Stimulated activated CD8-positive, alpha-beta memory T cell treated with anti-CD3 and anti-CD28 coated beads, Interleukin-15, amount 100 ng/mL, for 4 hours (primary cell): ENCODE measurements at regions not wholly inside any gene's neighbourhood (a gene's known extent, or its start where the extent isn't known, plus 50 kb on each side); places are given as distances from the start of the nearest gene placed in this dataset.
"Not testable (repeated sequence)": the region's sequence is repeated elsewhere in the genome, so short reads cannot be mapped to it uniquely, and the experiment has no call there.

Source experiments
- DNase-seq, 2 donors: peaks; one replicate each; pipeline ENCODE4 v3.0.0-alpha.2; 2020; ENCODE audit warnings: low read depth in 2 of 2

DNA sequence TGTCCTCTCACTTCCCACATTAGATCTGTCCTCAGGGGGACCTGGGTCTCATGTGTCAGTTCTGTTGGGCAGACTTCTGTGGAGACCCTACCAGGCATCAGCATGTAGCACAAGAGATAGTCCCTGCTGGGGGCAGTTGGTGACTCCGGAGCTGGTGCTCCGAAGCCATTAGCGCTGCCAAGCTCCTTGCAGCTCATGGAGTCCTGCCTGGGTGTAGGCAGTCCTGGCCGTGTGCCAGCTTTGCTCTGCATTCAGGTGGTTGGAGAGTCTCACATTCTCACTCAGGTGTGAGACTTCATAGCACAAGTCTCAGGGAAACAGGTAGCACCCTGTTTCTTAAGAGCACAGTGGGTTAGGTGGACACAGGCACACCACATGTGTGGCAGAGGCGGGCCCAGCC is 202.3 kb downstream of the LIPI start:
- not testable (repeated sequence) for DNase-seq

DNA sequence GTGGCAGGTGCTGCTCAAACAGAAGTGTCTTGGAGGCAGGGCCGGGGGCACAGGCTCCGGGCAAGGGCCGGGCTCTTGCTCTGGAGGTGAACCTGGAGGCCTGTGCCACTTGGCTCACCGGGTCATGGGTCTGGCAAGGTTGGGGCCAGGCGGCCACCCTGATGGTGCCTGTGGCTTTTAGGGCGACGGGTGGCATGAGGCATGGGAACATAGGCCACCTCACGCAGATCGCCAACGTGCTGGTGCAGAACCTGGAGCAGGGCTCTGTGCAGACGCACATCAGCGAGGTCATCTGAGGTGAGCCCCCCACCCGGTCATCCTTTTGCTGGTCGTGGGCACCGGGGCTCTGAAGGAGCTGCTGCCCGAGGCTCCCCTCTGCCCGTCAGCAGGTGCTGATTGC is 202.7 kb downstream of the LIPI start:
- DNase-seq: not testable (repeated sequence)

DNA sequence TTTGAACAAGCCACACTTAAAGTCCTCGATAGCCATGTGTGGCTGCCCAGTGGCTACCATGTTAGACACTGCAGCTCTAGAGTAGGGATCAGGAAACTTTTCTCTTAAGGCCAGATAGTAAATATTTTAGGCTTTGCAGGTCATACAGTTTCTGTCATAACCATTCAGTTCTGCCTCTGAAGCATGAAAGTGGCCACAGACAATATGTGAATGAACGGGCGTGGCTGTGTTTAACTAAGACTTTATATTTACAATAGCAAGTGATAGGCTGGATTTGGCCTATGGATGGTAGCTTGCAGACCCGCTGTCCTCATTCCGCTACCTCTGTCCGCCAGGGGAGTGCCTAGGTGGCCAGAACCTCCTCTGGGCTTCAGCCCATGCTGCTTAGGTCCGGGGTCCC is 204.6 kb downstream of the LIPI start:
- DNase-seq: not testable (repeated sequence)

DNA sequence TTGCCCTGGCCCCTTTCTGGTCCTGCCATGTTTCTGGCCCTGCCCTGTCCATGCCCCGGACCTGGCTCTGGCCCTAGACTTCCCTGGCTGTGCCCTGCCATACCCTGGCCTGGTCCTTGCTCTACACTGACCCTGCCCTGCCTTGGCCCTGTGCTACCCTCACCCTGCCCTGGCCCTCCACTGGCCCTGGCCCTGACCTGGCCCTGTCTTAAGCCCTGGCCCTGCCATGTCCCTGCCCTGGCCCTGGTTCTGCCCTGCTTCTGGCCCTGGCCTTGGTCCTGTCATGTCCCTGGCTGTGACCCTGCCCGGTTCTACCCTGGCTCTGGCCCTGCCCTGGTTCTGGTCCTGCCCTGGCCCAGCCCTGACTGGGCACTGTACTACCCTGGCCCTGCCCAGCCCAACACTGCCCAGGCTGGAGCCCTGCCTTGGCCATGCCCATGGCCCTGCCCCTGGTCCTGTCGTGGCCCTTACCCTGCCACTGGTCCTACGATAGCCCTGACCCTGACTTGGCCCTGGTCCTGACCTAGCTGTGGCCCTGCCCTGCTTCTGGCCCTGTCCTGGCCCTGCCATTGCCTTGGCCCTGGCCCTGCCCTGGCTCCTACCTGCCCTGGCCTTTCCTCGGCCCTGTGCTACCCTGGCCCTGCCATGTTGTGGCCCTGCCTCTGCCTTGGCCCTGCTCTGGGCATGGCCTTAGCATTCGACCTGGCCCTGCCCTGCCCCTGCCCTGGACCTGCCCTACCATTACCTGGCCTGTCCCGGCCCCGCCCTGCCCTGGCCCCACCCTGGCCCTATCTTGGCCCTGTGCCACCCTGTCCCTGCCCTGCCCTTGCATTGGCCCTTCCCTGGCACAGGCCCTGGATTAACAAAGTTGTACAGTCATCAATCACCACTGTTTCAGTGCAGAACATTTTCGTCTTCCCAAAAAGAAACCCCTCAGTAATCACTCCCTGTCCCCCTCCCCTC is 223.5 kb downstream of the LIPI start:
- DNase-seq: not testable (repeated sequence)

DNA sequence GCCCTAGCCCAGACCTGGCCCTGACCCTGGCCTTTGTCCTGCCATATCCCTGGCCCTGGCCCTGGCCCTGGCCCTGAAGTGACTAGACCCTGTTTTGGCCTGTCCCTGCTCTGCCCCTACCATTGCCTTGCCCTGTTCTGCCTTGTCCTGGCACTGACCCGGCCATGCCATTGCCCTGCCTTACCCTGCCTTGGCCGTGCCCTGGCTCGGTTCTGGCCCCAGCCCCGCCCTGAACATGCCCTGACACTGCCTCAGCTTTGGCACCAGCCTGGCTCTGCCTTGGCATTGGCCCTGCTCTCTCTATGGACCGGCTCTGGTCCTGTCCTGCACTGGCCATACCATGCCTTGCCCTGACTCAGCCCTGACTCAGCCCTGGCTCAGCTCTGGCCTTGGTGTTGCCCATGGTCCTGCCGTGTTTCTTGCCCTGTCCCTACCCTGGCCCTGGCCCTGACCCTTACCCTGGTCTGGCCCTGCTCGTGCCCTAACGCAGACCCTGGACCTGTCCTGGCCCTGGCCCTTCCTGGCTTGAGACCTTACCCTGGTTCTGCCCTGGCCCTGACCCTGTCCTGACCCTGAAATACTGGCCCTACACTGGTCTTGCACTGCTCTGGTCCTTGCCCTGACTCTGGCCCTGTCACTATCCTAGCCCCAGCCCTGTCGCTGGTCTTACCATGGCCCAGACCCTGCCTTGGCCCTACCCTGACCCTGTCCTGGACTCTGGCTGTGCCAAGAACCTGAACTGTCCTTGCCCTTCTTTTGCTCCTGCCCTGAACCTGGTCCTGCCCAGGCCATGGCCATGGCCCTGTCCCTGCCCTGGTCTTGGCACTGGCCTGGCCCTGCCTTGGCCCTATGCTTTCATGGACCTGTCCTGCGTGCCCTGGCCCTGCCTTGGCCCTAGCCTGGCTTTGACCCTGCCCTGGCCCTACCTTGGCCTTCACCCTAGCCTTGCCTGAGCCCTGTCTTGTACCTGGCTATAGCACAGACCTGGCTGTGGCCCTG is 224.6 kb downstream of the LIPI start:
- not testable (repeated sequence) for DNase-seq

DNA sequence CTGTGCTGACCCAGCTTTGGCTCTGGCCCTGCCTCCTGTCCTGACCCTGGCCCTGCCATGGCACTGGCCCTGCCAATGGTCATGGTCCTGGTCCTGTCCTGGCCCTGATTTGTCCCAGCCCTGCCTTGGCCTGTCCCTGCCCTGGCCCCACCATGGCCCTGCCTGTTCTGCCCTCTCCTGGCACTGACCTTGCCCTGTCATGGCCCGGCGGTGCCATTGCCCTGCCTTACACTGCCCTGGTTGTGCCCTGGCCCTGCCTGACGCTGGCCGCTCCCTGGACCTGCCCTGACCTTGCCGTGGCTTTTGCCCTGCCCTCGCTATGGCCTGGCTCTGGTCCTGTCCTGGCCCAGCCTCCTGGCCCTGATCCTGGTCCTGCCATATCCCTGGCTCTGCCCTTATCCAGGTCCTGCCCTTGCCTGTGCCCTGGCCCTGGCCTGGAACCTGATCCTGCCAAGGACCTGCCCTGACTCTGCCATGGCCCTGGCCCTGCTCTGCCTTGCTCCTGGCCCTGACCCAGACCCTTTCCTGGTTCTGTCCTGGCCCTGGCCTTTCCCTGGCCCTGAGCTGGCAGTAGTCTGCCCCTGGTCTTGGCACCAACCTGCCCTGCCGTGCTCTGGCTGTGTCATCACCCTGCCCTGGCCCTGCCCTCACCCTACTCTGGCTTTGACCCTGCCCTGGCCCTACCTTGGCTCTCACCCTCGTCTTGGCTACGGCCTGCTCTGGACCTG is 225.5 kb downstream of the LIPI start:
- DNase-seq: not testable (repeated sequence)

DNA sequence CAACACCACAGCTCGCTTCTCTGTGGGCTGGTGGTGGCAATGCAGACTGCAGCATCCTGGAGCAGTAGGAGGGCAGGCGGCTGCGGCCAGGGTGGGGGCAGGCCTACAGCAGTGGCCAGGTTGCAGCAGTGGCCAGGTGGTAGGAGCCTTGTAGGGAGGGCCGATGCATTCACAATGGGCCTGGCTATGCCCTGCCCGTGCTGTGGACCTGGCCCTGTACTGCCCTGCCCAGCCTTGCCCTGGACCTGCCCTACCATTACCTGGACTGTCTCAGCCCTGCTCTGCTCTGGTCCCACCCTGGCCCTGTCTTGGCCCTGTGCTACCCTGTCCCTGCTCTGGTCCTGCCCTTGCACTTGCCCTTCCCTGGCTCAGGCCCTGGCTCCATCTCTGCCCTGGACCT is 226.0 kb downstream of the LIPI start:
- not testable (repeated sequence) for DNase-seq

DNA sequence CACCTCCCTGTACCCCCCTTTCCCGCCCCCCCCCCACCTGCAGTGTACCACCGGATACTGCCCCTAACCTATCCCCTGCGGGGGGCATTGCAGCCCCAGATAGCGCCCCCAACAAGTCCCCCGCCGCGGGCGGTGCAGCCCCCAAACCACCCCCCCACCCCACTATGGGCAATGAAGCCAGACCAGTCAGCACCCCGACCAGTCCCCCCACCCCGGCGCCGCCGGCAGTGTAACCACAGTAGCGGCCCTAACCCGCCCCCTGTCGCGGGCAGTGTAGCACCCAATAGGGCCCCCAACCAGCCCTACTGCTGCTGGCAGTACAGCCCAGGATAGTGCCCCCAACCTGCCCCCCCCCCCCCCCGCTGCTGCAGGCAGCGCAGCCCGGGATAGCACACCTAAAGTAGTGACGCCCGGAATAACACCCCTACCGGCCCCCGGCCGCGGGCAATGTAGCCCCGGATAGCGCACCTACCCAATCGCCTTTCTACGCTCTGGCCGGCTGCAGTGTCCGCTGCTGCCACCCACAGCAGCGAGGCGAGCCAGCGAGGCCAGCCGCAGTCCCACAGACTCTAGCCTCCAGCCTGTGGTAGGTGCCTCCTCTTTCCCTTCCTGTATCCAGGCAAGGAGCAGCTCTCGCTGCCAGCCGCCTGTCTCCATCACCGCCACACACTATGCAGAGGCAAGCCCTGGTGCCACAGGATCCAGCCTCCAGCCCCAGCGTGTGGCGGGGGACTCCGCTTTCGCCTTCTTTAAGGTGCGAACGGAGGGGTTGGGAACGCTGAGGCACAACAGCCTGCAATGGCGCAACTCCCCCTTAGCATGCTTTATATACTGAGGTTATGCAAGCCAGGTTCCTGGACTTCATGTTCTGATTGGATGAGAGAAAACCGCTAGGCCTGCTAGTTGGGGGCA is 229.3 kb downstream of the LIPI start:
- DNase-seq: not testable (repeated sequence)

DNA sequence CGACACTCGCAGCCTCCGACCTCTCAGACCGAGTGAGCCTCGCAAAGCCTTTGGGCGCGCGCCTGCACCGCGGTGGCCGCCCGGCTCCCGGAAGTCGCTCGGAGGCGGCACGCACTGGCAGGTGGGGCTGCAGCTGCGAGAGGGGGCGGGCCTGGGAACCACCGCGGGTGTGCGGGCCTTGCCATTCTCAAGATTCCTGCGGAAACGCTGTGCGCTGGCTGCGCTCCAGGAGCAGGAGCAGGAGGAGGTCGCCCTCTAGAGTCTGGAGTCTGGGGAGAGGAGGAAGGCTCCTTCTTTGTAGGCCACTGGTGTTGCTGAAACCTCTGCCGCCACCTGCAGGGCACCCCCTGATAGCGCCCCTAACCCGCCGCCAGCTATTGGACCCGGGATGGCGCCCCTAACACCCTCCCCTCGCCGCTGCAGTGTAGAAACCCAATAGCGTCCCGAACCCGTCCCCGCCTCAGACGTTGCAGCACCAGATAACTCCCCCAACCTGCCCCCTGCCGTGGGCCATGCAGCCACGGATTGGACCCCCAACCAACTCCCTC is 230.6 kb downstream of the LIPI start:
- peak; percentile 12 to 51 for DNase-seq

DNA sequence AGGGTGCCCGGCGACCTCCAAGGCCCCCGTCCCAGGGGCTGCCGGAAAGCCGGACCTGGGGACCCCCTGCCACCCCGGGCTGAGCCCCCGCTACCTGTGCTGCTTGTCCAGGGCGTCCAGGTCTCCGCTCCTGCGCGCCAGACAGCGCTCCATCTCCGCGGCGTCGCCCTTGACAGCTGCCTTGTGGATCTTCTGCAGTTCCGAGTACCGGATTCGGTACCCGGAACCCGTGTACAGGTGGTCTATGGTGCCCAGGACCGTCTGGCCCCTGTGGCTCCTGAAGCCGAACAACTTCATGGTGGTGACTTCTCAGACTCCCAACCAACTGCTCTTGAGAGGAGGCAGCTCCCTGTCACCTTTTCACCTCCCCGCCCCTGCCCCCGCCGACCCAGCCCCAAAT is 231.1 kb downstream of the LIPI start:
- not testable (repeated sequence) for DNase-seq

DNA sequence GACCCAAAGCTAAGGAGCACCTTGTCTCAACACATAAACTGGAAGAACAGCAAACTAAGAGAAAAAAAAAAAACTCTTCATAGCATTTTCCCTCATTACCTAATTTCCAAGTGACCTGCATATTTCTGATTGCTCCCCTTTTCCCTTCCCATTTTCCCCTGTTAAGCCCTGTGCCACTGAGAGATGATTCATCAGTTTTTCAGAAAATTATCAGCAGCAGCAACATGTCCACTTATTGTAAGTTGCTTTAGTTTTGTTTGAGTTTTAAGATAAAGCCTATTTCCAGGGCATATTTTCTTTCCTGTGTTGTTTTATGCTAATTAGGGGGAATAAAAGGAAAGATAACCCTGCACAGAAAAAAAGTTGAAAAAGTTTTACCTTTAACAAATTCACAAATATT is 236.2 kb downstream of the LIPI start:
- not testable (repeated sequence) for DNase-seq

DNA sequence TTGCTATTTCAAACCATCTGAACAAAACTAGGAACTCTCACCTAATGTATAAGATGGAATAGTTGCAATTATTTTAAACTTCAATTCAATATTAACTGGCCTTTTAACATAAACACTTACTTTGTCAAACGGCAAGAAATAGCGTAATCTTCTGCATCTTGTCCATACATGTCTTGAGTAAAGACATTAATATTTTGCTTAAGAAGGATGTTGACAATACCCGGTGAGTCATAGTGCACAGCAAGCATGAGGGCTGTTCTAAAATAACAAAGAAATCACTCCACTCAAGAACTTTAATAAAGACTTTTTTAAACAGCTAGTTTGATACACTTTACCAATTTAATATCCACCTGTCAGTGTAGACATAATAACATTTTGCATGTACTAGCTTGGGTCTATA is 240.9 kb downstream of the LIPI start:
- not testable (repeated sequence) for DNase-seq

DNA sequence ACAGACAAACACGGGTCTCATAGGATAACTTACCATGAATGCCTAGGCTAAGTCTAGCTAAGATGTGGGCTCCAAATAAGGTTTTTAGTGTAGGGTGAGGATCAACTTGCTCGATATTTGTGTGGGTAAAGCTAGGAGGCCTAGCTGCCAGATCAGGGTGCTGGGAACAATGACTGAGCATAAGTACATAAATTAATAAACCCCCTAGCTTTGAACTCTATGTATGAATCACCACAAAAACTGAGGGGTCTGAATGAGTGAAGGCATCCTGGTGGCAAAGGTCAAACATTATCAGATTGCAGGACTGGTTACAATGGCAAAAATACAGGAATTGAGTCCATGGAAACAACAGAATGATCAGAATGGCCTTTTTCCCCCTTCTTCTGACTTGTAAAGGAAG is 241.8 kb downstream of the LIPI start:
- DNase-seq: not testable (repeated sequence)

DNA sequence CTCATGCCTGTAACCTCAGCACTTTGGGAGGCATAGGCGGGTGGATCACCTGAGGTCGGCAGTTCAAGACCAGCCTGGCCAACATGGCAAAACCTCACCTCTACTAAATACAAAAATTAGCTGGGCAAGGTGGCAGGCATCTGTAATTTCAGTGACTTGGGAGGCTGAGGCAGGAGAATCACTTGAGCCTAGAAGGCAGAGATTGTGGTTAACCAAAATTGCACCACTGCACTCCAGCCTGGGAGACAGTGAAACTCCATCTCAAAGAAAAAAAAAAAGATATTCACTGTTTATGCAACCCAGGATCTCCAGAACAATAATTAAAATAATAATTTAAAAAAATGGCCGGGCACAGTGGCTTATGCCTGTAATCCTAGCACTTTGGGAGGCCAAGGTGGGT is 247.5 kb downstream of the LIPI start:
- DNase-seq: not testable (repeated sequence)

DNA sequence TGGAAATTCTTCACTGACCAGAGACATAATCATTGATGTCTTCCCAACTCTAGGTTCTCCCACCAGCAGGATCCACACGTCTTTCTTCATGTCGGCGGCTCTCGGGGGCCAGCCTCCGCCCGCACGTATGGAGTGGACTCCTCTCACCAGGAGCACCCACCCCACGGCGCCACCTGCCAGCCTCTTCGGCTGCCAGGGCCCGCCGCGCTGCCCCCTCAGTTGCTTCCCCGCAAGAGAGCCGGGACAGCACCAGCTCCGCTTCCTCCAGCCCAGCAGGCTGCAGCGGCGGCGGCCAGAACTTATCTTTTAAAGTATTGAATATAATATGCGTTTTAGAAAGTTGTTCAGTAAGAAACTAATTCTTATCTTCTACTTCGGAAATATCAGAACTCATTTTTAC is 273.5 kb downstream of the LIPI start:
- DNase-seq: no peak

DNA sequence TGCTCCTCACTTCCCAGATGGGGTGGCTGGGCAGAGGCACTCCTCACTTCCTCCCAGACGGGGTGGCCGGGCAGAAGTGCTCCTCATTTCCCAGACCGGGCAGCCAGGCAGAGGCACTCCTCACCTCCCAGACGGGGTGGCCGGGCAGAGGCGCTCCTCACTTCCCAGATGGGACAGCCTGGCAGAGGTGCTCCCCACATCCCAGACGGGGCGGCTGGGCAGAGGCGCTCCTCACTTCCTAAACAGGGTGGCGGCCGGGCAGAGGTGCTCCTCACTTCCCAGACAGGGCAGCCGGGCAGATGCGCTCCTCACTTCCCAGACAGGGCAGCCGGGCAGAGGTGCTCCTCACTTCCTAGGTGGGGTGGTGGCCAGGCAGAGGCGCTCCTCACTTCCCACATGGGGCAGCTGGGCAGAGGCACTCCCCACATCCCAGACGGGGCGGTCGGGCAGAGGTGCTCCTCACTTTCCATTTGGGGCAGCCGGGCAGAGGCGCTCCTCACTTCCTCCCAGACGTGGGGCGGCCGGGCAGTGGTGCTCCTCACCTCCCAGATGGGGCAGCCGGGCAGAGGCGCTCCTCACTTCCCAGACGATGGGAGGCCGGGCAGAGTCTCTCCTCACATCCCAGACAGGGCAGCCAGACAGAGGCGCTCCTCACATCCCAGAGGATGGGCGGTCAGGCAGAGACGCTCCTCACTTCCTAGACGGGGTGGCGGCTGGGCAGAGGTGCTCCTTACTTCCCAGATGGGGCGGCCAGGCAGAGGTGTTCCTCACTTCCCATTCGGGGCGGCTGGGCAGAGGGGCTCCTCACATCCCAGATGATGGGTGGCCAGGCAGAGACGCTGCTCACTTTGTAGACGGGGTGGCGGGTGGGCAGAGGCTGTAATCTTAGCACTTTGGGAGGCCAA is 274.5 kb downstream of the LIPI start:
- DNase-seq: not testable (repeated sequence)

DNA sequence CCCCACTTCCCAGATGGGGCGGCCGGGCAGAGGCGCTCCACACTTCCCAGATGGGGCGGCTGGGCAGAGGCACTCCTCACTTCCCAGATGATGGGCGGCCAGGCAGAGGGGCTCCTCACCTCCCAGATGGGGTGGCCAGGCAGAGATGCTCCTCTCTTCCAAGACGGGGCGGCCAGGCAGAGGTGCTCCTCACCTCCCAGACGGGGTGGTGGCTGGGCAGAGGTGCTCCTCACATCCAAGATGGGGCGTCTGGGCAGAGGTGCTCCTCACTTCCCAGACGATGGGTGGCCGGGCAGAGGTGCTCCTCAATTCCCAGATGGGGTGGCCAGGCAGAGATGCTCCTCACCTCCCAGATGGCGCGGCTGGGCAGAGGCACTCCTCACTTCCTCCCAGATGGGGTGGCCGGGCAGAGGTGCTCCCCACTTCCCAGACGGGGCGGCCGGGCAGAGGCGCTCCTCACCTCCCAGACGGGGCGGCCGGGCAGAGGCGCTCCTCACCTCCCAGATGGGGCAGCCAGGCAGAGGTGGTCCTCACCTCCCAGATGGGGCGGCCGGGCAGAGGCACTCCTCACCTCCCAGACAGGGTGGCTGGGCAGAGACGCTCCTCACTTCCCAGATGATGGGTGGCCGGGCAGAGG is 275.2 kb downstream of the LIPI start:
- not testable (repeated sequence) for DNase-seq

DNA sequence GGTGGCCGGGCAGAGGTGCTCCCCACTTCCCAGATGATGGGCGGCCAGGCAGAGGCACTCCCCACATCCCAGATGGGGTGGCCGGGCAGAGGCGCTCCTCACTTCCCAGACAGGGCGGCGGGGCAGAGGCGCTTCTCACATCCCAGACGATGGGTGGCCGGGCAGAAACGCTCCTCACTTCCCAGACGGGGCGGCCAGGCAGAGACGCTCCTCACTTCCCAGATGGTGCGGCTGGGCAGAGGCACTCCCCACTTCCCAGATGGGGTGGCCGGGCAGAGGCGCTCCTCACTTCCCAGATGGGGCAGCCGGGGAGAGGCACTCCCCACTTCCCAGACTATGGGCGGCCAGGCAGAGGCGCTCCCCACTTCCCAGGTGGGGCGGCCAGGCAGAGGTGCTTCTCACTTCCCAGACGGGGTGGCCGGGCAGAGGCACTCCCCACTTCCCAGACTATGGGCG is 275.8 kb downstream of the LIPI start:
- DNase-seq: not testable (repeated sequence)
